ENCODE measurements at regions not wholly inside any gene's neighbourhood (a gene's known extent, or its start where the extent isn't known, plus 50 kb on each side); places are given as distances from the start of the nearest gene placed in this dataset.

DNA sequence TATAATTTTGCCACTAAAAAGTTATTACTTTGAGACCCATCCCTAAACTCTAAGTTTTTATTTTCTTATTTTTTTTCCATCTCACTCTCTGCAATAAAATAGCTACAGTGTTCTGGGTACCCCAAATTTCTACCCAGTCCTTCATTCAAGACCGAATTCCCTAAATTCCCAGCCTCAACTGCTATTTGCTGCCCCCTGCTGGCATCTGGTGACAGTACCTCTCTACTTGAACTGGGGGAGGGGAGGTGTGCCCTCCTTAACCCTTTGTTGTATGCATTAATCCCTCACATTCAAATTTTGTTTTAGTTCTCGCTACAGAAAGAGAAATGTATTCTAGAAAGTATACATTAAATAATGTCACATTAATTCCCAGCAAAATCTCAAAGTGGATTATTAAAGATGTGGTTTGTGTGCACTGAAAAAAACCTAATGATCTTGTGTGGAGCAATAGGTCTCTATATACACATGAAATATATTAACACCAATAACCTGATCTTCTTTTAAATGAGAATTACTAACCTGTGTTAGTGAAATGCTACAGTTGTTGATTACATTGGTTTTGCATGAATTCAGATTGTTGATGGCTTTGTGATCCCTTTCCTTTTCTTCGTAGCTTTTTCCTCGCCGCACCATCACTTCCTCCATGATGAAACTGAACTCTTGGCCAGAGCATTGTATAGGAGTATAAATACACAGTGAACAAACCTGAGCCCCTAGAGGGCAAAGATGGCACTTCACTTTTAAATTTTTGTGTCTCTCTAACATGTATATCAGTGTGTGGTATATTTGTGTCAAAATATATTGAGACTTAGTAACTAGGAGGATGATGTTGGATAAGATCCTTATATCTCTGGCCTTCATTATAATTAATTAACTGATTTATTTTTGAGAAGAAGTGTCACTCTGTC is 590.0 kb downstream of the METTL15 start:
- DNase-seq (ENCODE audit: low read depth, low spot score), result peak; percentile 67

DNA sequence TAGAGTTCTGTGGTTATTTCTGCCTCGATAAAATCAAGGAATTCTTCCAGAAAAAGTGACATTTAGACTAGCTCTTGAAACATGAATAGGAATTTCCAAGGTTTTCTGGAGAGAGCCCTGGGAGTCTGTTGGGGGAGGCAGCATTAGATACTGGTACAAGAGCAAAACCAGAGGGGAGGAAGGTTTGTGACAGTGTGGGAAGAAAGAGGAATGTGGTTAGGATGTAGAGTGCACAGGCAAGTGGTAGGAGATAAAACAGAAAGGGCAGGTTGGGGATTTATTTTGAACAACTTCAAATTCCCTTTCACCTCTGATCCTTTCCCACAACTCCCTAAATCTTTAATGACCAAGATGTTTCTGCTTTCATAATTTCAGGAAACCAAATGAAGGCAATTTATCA is 588.4 kb downstream of the METTL15 start:
- peak; percentile 38 for DNase-seq (ENCODE audit: low read depth, low spot score)

DNA sequence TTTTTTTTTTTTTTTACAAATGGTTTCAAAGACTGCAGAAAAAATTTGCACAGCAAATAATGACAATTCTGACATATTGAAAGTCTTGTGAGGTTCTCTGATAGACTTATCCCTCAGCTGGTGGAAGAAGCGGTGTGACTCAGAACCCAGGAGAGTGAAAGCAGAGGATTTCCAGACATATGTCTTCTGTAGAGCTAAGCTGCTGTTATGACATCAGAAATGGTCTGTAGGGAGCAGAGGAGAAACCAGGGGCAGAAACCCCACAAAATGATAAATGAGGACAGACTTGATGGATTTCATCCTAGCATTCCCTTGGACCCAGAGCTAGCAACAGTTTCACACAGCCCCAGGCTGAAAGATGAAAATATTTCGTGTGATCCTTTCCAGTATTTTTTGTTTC is 582.6 kb downstream of the METTL15 start:
- DNase-seq (ENCODE audit: low read depth, low spot score), result no peak

GRCh38 chr11:28684011-28684586 is 575.9 kb downstream of the METTL15 start:
- DNase-seq (ENCODE audit: low read depth, low spot score), result no peak

DNA sequence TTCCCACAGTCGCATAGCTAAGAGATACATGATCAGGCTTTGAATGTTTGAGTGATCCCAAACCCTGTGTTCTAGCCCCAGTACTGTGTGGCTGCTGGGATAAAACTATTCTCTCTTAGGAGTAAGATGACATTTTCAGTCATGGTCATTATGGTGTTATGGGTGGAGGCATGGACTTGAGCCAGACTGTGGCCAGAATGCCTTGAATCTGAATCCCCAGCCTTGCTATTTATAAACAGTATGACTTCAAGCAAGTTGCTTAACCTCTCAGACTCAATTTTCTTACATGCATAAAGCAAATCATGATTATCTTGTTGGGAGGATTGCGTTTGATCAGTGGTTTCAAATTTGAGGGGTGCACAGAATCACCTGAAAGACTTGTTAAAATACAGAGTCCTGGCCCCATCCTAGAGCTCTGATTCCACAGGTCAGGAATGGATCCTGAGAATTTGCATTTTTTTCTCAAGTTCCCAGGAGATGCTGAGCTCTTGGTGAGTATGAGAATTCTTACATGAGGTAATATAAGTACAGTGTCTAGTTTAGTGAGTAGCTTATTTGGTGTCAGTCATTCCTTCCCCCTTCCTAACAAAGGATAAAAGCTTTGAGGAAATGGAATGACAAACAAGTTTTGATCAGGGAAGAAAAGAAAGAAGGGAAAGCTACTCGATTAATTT is 571.7 kb downstream of the METTL15 start:
- peak; percentile 58 for DNase-seq (ENCODE audit: low read depth, low spot score)

DNA sequence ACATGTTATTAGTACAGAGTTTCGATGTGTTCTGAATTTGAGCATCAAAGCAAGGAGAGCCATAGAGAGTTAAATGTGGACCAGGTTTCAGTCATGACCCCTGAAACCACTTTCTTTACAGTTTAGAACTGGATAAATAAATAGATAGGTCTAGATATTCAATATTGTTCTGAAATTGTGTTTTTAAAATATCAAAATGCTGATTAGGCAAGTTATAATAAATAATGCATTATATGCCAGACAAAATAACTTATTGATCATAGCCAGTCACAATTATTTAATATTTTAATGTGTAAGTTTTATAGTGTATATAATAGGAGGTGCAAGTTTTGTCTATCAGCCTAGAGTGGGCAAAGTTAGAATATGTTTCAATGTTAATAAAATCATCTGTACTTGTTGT is 569.5 kb downstream of the METTL15 start:
- no peak for DNase-seq (ENCODE audit: low read depth, low spot score)

DNA sequence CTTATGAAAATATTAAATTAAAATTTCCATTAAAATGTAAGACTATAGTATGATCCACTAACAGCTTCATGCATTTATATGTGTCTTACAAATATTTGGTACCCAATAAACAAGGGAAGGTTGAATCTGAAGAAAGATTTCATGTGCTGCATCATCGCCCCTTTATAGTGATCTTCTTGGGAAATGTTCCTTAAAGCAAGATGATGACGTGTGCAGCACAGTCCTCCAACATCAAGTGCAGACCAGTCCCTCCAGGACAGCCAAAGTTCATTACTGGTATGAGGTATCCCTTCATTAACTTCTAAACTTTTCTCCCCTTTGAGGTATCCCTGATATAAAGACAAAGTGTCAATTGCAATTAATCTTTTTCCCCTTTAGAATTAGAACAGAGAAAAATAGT is 567.0 kb downstream of the METTL15 start:
- DNase-seq (ENCODE audit: low read depth, low spot score), result no peak

DNA sequence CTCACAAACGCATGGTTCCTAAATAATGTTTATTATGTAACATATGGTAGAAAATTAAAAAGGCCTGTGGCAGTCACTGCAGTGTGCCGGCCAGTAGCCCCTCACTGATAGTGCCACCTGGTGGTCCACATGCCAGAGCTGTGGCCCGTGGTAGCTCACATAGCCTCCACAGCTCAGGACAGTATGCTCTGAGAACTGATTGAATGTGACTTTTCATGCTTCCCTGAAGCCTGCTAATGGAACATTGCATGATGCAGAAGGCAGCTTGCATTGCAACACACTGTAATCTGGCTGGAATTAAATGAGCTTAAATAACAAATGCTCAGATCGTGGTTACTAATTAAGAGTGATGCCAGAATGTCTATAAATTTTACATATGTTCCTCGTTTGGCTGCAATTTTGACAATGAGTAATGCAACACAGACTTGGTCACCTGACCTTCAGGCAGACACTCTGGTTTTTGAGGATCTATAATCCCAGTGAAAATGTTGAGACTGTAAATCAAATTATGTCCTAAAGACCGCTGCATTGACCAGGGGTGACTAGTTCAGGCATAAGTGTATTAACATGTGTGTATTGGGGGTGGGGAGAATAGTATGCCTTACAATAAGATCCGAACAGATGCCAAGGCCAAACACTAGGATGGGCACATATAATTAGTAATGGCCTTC is 566.4 kb downstream of the METTL15 start:
- peak; percentile 23 for DNase-seq (ENCODE audit: low read depth, low spot score)

- peak; percentile 16 for DNase-seq (ENCODE audit: low read depth, low spot score)
Observed at GRCh38 chr11:28673691-28674432, 565.7 kb downstream of the METTL15 start.

GRCh38 chr11:28671274-28671673 is 563.1 kb downstream of the METTL15 start:
- no peak for DNase-seq (ENCODE audit: low read depth, low spot score)

- no peak for DNase-seq (ENCODE audit: low read depth, low spot score)
Observed at GRCh38 chr11:28666632-28667031, 558.4 kb downstream of the METTL15 start.

- DNase-seq (ENCODE audit: low read depth, low spot score), result no peak
Observed at GRCh38 chr11:28659716-28660348, 551.6 kb downstream of the METTL15 start.

- peak; percentile 9 for DNase-seq (ENCODE audit: low read depth, low spot score)
Observed at GRCh38 chr11:28657378-28658030, 549.3 kb downstream of the METTL15 start.

DNA sequence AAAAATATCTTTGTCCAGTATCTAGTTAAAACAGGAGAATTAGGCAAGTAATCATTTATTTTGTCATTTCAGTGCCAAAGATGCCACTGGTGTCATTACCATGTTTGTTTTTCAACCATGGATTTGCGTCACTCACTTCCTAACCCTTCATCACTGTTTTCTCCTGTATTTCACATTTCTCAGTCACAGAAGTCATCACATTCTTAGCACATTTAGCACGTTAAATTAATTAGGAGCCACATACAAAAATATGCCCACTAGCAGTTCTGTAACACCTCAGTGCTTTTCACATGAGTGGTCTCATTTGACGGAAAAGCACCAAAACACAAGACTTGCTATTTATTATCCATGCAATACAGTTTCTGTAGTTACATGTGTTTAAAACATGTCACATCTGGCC is 546.0 kb downstream of the METTL15 start:
- no peak for DNase-seq (ENCODE audit: low read depth, low spot score)

DNA sequence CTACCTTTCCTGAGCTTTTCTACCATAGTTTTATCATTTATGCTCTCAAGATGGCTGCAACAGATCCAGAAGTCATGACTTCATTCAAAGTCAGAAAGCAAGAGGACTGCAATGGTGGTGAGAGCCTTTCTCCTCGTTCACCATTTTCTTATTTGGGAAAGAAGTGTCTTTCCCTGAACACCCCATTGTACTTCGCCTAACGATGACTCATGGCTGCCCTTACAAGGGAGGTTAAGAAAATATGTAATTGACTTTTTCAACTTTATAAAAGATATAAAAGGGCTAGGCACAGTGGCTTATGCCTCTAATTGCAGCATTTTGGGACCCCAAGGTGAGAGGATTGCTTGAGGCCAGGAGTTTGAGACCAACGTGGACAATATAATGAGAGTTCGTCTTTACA is 541.7 kb downstream of the METTL15 start:
- peak; percentile 7 for DNase-seq (ENCODE audit: low read depth, low spot score)

DNA sequence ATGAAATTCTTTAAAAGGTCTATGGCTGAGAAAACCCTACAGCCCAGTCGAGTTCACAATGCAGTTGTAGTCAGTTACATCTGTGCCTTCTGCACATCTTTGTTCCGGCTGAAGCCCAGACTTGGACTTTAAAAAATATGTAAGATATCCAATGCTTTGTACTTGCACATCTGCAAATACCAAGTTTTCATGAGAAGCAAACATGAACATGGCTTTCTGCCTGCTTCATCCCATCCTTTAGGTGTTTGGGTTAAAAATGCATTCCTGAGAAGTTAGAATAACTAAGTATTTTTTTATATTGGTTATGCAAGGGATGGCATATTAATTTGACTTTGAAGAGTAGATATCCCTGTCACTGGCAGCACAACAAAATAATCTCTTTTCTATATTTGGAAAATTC is 528.4 kb downstream of the METTL15 start:
- no peak for DNase-seq (ENCODE audit: low read depth, low spot score)

GRCh38 chr11:28636033-28636432 is 527.8 kb downstream of the METTL15 start:
- DNase-seq (ENCODE audit: low read depth, low spot score), result no peak

- DNase-seq (ENCODE audit: low read depth, low spot score), result peak; percentile 20
Observed at GRCh38 chr11:28632338-28632737, 524.1 kb downstream of the METTL15 start.

GRCh38 chr11:28631148-28631547 is 523.0 kb downstream of the METTL15 start:
- DNase-seq (ENCODE audit: low read depth, low spot score), result no peak

DNA sequence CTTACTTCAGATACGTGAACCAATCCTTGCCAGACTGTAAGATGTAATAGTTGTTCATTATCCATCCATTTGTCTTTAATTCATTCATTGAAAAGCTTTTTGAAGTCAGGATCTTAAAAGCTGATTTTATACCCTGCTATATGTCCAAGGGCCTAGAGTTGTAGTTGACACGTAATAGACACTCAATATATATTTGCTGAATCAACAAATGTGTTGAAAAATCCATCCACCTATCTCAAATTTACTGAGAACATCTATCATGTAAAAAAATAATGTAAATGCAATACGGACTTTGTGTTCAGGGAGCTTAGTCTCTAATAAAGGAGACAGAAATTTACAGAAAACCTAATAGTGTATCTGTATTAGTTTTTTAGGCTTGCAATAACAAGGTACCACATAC is 521.0 kb downstream of the METTL15 start:
- DNase-seq (ENCODE audit: low read depth, low spot score), result no peak
